SK-N-SH treated with all-trans-retinoic acid at 6 μM for 48 hours (cell line): ENCODE measurements at regions not wholly inside any gene's neighbourhood (a gene's known extent, or its start where the extent isn't known, plus 50 kb on each side); places are given as distances from the start of the nearest gene placed in this dataset.

ENCODE experiments used
- ATAC-seq: fragments of 200-7000 bp; cut with Tn5 transposase; 3 replicates; pipeline ENCODE4 v1.9.1; 2020; ENCODE audit warnings: mild to moderate bottlenecking, moderate library complexity
- ARNTL ChIP-seq: fragments of 450-650 bp; formaldehyde crosslinking; IDR thresholded peaks from 2 replicates; pipeline ENCODE4 v1.5.0; 2020; ENCODE audit warnings: low read depth, mild to moderate bottlenecking, moderate library complexity, borderline replicate concordance
- BACH2 ChIP-seq: fragments of 250-450 bp; sonication (Bioruptor Pico); IDR thresholded peaks from 2 replicates; pipeline ENCODE4 v1.9.0; 2021; ENCODE audit warnings: mild to moderate bottlenecking, borderline replicate concordance
- CSDC2 ChIP-seq: fragments of 250-450 bp; sonication (Bioruptor Pico); IDR thresholded peaks from 2 replicates; pipeline ENCODE4 v1.5.0; 2020; ENCODE audit warnings: mild to moderate bottlenecking, moderate library complexity
- ESRRG ChIP-seq: fragments of 250-450 bp; sonication (Bioruptor Pico); IDR thresholded peaks from 2 replicates; pipeline ENCODE4 v1.6.1; 2021; ENCODE audit warnings: mild to moderate bottlenecking
- GLIS3 ChIP-seq: fragments of 250-450 bp; sonication (Bioruptor Pico); IDR thresholded peaks from 2 replicates; pipeline ENCODE4 v1.5.0; 2020; ENCODE audit warnings: mild to moderate bottlenecking, moderate library complexity
- ISL1 ChIP-seq: fragments of 250-450 bp; sonication (Bioruptor Pico); IDR thresholded peaks from 2 replicates; pipeline ENCODE4 v2.1.2; 2022; ENCODE audit warnings: mild to moderate bottlenecking, moderate library complexity
- OSR1 ChIP-seq: fragments of 250-450 bp; sonication (Bioruptor Pico); IDR thresholded peaks from 2 replicates; pipeline ENCODE4 v1.8.0; 2022; ENCODE audit warnings: moderate library complexity, mild to moderate bottlenecking, inconsistent platforms
- PPARA ChIP-seq: fragments of 250-450 bp; sonication (Bioruptor Pico); IDR thresholded peaks from 2 replicates; pipeline ENCODE4 v1.5.0; 2020; ENCODE audit warnings: mild to moderate bottlenecking, borderline replicate concordance
- RARB ChIP-seq: fragments of 250-450 bp; sonication (Bioruptor Pico); IDR thresholded peaks from 2 replicates; pipeline ENCODE4 v1.8.0; 2021; ENCODE audit warnings: mild to moderate bottlenecking, moderate library complexity
- SNAI2 ChIP-seq: fragments of 250-450 bp; sonication (Bioruptor Pico); IDR thresholded peaks from 2 replicates; pipeline ENCODE4 v1.5.0; 2020; ENCODE audit warnings: mild to moderate bottlenecking, moderate library complexity
- TCF4 ChIP-seq: fragments of 250-450 bp; sonication (Bioruptor Pico); IDR thresholded peaks from 2 replicates; pipeline ENCODE4 v1.8.0; 2021; ENCODE audit warnings: mild to moderate bottlenecking, moderate library complexity, borderline replicate concordance
- TOX ChIP-seq: fragments of 250-450 bp; sonication (Bioruptor Pico); IDR thresholded peaks from 2 replicates; pipeline ENCODE4 v1.8.0; 2021; ENCODE audit warnings: mild to moderate bottlenecking, moderate library complexity, borderline replicate concordance
- ZFP3 ChIP-seq: fragments of 250-450 bp; sonication (Bioruptor Pico); IDR thresholded peaks from 2 replicates; pipeline ENCODE4 v1.5.0; 2020; ENCODE audit warnings: mild to moderate bottlenecking, moderate library complexity
- ZNF565 ChIP-seq: fragments of 450-650 bp; formaldehyde crosslinking; conservative IDR thresholded peaks from 2 replicates; pipeline ENCODE4 v1.5.0; 2020; ENCODE audit warnings: low read depth, mild to moderate bottlenecking, moderate library complexity
- TF ChIP-seq, protein P1 (sequence below): fragments of 250-450 bp; sonication (Bioruptor Pico); IDR thresholded peaks from 2 replicates; pipeline ENCODE4 v1.8.0; 2020; ENCODE audit warnings: mild to moderate bottlenecking, moderate library complexity, borderline replicate concordance
- TF ChIP-seq, protein P2 (sequence below): fragments of 250-450 bp; sonication (Bioruptor Pico); IDR thresholded peaks from 2 replicates; pipeline ENCODE4 v1.8.0; 2021; ENCODE audit warnings: low read depth, mild to moderate bottlenecking, moderate library complexity, borderline replicate concordance
- TF ChIP-seq, protein P3 (sequence below): fragments of 250-450 bp; sonication (Bioruptor Pico); IDR thresholded peaks from 2 replicates; pipeline ENCODE4 v1.5.0; 2020; ENCODE audit warnings: mild to moderate bottlenecking, moderate library complexity

DNA sequence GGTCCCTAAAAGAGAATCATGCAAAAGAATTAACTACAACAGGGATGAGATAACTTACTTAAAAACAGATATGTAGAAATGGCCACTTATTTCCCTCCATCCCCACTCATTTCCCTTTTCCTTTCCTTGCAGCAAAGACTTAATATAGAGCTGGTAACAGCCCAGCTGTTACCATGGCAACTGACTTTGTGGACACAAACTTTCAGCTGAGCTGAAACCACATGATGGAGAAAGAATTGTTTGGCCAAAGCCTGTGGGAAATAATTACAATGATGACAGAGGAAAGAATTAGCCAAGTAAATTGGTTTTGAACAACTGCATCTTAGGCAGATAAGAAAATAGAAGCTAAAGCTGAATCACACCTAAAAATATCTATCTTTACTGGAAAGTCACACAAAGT is 364.9 kb downstream of the GALC start (continued):
- no peak for TF ChIP-seq CSDC2 (CRISPR knock-in tag)
- TF ChIP-seq, protein P1, sequence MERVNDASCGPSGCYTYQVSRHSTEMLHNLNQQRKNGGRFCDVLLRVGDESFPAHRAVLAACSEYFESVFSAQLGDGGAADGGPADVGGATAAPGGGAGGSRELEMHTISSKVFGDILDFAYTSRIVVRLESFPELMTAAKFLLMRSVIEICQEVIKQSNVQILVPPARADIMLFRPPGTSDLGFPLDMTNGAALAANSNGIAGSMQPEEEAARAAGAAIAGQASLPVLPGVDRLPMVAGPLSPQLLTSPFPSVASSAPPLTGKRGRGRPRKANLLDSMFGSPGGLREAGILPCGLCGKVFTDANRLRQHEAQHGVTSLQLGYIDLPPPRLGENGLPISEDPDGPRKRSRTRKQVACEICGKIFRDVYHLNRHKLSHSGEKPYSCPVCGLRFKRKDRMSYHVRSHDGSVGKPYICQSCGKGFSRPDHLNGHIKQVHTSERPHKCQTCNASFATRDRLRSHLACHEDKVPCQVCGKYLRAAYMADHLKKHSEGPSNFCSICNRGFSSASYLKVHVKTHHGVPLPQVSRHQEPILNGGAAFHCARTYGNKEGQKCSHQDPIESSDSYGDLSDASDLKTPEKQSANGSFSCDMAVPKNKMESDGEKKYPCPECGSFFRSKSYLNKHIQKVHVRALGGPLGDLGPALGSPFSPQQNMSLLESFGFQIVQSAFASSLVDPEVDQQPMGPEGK (CRISPR knock-in tag), result no peak
- no peak for TF ChIP-seq TCF4 (CRISPR knock-in tag)
- TF ChIP-seq OSR1 (CRISPR knock-in tag), result no peak
- TF ChIP-seq ZFP3, result no peak
- no peak for TF ChIP-seq ESRRG

DNA sequence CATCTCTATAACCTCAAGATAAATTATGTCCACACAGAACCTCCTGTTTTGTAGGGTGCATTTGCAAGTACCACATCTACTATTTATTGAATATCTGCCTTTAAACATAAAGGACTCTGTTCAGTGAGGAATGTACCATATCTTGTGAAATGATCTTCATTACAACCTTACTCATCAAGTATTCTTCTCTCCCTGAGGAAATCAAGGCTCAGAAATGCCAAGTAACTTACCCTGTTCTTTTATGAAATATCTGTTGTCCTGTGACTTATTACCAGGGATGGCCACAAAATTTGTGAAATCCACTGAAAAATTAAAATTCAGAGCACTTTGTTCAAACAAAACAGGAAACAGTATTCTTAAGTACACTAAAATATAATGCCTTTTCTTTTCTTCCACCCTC is 366.7 kb downstream of the GALC start:
- TF ChIP-seq, protein P2, sequence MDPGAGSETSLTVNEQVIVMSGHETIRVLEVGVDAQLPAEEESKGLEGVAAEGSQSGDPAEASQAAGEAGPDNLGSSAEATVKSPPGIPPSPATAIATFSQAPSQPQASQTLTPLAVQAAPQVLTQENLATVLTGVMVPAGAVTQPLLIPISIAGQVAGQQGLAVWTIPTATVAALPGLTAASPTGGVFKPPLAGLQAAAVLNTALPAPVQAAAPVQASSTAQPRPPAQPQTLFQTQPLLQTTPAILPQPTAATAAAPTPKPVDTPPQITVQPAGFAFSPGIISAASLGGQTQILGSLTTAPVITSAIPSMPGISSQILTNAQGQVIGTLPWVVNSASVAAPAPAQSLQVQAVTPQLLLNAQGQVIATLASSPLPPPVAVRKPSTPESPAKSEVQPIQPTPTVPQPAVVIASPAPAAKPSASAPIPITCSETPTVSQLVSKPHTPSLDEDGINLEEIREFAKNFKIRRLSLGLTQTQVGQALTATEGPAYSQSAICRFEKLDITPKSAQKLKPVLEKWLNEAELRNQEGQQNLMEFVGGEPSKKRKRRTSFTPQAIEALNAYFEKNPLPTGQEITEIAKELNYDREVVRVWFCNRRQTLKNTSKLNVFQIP (CRISPR knock-in tag), result no peak
- TF ChIP-seq, protein P1 (CRISPR knock-in tag), result no peak
- TF ChIP-seq TOX (CRISPR knock-in tag) (no peak), SNAI2 (no peak), BACH2 (CRISPR knock-in tag) (no peak), RARB (CRISPR knock-in tag) (no peak), OSR1 (CRISPR knock-in tag) (no peak), PPARA (CRISPR knock-in tag) (no peak), ISL1 (CRISPR knock-in tag) (no peak), TCF4 (CRISPR knock-in tag) (no peak), ESRRG (no peak)
- TF ChIP-seq, protein P3, sequence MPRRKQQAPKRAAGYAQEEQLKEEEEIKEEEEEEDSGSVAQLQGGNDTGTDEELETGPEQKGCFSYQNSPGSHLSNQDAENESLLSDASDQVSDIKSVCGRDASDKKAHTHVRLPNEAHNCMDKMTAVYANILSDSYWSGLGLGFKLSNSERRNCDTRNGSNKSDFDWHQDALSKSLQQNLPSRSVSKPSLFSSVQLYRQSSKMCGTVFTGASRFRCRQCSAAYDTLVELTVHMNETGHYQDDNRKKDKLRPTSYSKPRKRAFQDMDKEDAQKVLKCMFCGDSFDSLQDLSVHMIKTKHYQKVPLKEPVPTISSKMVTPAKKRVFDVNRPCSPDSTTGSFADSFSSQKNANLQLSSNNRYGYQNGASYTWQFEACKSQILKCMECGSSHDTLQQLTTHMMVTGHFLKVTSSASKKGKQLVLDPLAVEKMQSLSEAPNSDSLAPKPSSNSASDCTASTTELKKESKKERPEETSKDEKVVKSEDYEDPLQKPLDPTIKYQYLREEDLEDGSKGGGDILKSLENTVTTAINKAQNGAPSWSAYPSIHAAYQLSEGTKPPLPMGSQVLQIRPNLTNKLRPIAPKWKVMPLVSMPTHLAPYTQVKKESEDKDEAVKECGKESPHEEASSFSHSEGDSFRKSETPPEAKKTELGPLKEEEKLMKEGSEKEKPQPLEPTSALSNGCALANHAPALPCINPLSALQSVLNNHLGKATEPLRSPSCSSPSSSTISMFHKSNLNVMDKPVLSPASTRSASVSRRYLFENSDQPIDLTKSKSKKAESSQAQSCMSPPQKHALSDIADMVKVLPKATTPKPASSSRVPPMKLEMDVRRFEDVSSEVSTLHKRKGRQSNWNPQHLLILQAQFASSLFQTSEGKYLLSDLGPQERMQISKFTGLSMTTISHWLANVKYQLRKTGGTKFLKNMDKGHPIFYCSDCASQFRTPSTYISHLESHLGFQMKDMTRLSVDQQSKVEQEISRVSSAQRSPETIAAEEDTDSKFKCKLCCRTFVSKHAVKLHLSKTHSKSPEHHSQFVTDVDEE (CRISPR knock-in tag), result no peak
- ATAC-seq, result no peak

DNA sequence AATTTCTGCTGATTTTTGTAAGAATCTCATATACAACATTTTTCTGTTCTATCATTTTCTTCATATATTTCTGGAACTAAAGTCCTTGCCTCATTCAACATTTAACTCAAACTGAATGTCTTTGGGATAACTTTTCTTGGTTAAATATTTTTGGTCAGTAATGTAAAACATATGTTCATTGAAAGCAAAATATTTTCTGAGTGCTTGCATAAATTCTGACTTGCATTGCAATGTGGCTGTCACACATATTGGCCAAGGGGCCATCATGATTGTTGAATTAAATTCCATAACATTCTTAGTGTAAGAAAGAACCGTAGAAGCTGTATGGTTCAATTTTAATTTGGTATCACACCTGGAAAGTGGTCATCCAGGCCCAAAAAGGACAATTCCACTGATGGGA is 369.4 kb downstream of the GALC start:
- TF ChIP-seq TOX (CRISPR knock-in tag), result no peak
- TF ChIP-seq ZFP3, result no peak
- TF ChIP-seq GLIS3 (CRISPR knock-in tag), result no peak
- TF ChIP-seq CSDC2 (CRISPR knock-in tag), result no peak
- TF ChIP-seq, all 23 proteins: peak for 0
- no peak for ATAC-seq

DNA sequence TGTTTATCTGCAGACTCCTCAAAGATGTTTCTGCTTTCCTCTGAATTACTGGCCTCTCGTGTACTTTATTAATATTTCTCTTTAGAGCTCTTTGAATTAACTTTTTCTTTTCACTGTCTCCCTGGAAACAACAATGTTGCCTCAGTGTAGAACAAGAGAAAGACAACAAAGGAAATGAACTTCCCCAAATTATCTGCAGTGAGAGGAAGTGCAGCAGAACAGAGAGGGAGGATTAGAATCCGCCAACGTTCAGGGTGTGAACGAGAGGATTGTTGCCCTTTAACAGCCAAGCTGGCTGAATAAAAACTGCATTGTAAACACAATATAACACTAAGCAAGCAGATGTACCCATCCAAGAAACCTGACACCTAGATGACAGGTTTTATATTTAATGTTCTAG is 375.9 kb downstream of the GALC start:
- no peak for ATAC-seq
- TF ChIP-seq ARNTL, result no peak

DNA sequence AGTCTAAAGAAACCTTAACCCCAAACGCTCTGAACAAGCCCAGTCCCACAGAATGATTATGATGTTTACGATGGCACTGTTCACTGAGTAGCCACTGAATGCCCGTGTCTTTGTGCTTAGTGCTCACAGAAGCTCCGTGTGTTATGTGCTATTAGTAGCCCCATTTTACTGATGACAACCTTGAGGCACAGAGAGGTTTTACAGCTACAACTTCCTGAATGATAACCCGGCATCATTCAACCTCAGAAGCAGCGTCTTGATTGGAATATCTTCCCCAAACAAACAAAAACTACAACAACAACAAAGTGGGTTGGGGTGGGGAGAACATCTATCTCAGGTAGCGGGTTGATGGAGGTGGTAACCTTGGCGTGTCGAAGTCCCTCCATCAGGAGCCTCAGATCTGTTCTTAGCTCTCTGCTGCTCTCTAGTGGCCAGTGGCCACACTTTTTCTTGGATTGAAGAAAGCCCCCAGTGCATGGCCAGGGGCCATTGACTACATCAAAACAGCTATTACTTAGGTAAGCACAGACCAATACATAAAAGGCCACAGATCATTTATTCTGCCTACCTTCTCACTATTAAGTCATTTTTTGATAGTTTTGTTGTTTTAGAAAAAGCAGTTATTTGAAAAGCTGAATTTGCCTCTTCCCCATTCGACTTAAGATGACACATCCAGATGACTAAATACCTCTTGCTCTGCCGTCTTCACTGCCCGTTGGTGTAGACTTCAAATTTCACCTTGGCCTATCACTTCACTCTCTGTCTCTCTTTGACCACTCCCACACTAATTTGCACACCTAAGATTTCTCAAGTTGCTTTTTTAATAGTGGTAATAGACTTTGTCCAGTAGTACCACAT is 376.9 kb downstream of the GALC start:
- no peak for ATAC-seq

More for the DNA sequence above, 376.9 kb downstream of the GALC start:
- TF ChIP-seq CSDC2 (CRISPR knock-in tag), result no peak
- TF ChIP-seq ZNF565 (CRISPR knock-in tag), result no peak
